Neural progenitor cell (in vitro differentiated cells): ENCODE measurements at regions not wholly inside any gene's neighbourhood (a gene's known extent, or its start where the extent isn't known, plus 50 kb on each side); places are given as distances from the start of the nearest gene placed in this dataset.

Experiments used
- CTCF ChIP-seq: fragments of 200-600 bp; sonication (generic); IDR thresholded peaks from 2 replicates; pipeline ENCODE4 v1.5.1; 2017; ENCODE audit warnings: antibody characterized with exemption, mild to moderate bottlenecking
- EZH2 ChIP-seq: fragments of 200-600 bp; sonication (generic); IDR thresholded peaks from 2 replicates; pipeline ENCODE4 v1.6.1; 2017; ENCODE audit warnings: antibody characterized with exemption, mild to moderate bottlenecking, moderate library complexity

GRCh38 chr3:82080261-82080660, 318.8 kb upstream of the GBE1 start:
- TF ChIP-seq CTCF (no peak), EZH2 (no peak)
